Glomerular endothelial cell (primary cell): ENCODE measurements at regions not wholly inside any gene's neighbourhood (a gene's known extent, or its start where the extent isn't known, plus 50 kb on each side); places are given as distances from the start of the nearest gene placed in this dataset.
A peak's percentile ranks its signal among the peaks of the same experiment; 100 is the strongest.
"Not testable (repeated sequence)": the region's sequence is repeated elsewhere in the genome, so short reads cannot be mapped to it uniquely, and the experiment has no call there.

Experiments used
- DNase-seq: peaks from one replicate; pipeline ENCODE4 v3.0.0-alpha.2; 2011; ENCODE audit warnings: low read depth, low spot score; ENCODE audit errors: extremely low read depth

DNA sequence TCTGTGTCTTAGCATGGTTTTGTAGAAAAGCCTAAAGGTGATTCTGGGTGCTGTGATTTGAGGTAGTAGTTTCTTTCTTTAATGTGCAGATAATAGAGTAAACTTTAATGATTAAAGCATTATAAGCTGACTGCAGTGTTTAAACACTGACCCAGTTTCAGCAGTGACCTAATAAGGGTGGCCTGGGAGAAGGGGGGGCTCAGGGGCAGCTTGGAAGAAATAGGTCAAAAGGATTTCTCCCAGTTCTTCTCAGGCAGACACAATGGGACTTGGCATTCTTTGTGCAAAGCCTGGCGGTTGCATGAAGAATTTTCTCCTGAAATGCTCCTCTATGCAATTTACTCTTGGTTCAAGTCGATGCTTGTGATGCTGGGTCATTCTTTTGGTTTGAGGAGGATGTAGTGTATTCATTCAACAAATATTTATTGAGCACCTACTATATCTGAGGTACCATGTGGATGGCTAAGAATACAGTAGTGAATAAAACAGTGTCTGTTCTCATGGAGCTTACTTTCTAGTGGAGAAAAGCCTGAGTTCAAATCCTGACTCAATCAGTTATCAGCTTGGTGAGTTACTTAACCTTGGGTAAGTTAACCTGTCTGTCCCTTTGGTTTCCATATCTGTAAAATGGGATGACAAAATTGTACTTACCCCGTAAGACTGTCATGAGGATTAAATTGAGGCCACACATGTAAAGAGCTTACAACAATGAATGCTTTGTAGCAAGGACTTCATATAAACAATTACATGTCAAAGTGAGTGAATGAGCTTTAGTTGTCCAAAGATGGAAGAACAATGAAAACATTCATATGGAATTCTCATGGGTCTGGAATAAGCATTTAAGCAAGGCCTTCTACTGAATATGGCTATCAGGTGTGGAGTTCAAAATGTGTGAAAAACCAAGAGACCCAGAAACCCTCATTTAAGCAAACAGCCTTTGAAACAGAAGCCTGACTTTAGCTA is 210.2 kb downstream of the KCNRG start:
- DNase-seq: no peak

DNA sequence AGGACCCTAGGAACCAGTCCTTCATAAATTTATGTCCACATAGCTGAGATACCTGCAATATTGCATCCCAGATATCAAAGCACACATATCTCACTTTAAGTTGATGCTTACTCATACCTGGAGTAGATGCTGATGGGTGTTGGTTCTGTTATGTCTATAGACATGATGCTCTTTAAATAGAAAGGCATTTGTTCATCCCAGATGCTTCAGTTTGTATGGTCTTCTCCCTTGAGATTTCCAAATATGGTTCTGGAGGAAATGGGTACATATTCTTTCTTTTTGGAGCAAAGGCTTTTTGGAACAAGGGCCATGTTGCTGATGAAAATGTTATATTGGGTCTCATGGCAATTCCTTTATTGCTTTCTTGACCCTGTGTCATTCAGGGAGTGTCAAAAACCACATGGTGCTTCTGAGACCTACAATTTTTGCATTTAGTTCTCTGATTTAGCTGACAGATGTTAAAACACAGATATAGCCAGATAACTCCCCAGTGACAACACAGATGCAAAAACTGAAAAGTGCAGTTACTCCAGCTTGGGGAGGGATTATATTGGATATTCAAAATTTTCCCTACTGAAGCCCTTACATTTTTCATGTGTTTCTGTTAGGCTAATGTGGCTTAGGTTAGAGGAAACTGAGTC is 211.4 kb downstream of the KCNRG start:
- no peak for DNase-seq

DNA sequence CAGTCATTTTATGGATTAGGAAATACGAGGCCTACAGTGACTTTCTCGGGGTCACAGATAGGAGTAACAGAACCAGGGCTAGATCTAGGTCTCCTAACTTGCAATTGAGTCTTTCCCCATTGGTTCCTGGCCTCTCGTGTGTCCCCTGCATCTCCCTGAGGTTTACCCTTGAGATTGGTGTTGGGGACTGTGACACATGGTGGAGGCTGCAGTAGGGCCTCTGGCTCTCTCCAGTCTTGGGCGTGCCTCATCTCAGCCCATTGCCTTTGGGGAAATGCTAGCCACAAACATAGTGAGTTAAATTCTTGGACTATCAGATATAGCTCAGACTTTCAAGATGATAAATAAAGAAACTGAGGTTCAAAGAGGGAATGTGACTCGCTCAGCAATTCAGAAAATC is 212.1 kb downstream of the KCNRG start:
- no peak for DNase-seq

DNA sequence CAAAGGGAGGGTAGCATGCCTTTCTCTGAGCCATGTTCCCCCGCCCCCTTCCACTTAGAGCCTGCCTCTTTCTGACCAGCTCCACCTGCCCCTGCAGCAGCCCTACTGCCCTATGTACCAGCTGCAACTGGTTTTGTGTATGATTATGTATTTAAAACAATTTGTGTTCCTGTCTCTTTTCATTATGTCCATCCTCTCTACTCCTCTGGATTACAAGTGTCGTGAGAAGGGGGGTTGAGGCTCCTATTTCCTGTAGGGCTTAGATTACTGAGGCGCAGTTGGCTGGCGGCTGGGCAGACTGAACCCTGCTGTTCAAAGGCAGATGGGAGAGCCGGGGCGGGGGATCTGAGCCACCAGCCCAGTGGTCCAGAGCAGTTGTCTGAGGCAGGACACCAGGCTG is 213.3 kb downstream of the KCNRG start:
- DNase-seq: no peak

DNA sequence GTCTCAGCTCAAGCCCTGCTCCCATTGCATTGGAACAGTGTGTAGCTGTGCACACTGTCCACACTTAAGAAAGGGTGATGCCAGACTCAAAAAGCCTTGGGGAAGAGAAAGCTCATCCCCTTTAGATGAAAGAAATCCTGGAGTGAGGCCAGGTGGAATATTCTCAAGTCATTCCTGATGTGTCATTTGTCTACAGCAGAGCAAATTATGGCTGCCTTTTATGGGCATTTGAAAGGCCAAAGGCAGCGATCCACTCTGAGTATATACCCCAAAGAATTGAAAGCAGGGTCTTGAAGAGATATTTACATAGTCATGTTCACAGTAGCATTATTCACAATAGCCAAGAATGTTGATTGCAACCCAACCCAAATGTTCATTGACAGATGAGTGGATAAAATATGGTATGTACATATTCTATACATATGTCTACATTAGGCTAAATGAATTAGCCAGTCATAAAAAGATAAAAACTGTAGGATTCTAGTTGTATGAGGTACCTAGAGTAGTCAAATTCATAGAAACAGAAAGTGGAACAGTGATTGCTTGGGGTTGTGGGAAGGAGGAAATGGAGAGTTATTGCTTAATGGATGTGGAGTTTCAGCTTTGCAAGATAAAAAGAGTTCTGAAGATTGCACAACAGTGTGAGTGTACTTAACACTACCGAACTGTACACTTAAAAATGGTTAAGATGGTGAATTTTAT is 214.9 kb downstream of the KCNRG start:
- DNase-seq: no peak

DNA sequence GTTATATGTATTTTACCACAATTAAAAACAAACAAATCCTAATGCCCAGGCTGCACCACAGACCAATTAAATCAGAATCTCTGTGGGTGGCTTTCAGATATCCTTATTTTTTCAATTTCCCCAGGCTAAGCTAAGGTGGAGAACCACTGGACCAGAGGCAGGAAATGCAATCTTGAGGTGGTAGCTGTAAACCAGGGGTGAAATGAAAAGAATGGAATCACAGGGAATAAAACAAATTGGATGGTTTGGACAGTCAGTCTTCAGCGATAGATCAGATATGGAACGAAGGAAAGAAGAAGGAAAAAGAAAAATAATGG is 215.4 kb downstream of the KCNRG start:
- no peak for DNase-seq

DNA sequence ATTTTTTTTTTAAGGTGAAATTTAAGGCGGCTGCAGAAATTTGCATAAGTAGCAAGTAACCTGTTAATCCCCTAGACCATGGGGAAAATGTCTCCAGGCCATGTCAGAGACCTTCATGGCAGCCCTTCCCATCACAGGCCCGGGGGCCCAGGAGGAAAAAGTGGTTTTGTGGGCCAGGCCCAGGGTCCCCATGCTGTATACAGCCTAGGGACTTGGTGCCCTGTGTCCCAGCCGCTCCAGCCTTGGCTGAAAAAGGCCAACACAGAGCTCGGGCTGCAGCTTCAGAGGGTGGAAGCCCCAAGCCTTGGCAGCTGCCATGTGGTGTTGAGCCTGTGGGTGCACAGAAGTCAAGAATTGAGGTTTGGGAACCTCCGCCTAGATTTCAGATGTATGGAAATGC is 218.3 kb downstream of the KCNRG start:
- DNase-seq: not testable (repeated sequence)

DNA sequence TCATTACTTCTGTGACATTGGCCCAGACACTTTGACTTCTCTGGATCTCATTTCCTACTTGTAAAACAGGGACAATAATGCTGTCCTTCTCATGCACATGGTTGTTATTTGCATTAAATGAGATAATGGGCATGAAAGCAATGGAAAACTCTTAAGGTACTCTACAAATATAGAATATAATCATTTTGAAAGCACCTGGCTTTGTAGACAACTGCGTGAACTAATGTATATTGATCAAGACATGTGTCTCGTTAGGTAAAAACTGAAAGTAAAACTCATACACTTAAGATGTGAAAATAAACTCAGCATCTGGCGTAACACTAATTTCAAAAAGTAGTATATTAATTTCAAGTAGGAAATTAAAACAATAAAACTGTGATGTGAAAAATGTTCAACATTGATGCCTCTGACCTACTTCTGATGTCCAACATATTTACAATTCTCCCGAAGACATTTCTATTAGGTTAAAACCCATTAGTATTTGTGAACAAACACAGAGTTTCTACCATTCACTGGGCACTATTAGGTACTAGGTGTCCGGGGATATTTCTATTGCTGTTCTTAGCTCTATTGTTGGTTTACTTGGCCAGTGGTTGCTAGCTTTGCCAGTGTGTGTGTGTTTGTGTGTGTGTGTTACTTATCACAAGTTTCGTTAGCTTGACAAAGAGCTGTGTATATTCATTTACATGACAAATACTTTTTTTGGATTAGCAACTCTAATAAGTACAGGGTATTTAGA is 220.5 kb downstream of the KCNRG start:
- DNase-seq: no peak

DNA sequence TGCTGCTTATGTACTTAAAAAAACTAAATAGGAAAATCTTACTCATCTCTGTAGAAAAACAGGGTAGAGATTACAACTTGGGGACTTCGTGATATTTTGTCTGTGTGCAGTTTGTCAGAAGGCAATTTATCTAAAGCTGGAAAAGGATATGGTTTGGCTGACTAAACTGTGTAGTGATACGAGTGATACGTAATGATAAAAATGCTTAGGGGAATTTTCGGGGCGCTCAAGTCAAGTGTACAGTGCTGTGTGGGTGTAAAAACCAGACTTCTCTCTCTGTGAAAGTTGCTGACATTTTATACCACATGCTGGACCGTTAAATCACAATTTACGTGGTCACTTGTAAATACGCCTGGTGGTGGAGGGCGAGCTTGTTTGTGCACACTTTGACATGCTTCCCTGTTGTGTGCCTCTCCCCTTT is 221.7 kb downstream of the KCNRG start:
- no peak for DNase-seq

DNA sequence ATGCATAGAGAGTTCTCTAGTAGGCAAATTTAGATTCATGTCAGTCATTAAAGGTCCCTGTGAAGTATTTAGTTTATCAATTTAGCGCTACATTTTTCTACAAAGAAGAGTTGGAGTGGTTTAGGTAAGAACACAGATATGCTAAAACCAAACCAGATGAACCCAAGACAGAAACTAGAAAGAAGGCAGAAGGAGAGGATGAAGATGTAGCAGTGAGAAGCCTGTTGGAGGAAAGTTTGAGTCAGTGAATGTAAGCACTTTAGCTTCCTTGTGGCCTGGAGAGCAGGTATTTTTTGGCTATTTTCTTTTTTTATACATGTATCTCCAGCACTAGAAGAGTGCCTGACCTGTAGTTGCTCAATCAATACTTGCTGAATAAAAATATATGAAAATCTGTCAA is 223.7 kb downstream of the KCNRG start:
- no peak for DNase-seq

DNA sequence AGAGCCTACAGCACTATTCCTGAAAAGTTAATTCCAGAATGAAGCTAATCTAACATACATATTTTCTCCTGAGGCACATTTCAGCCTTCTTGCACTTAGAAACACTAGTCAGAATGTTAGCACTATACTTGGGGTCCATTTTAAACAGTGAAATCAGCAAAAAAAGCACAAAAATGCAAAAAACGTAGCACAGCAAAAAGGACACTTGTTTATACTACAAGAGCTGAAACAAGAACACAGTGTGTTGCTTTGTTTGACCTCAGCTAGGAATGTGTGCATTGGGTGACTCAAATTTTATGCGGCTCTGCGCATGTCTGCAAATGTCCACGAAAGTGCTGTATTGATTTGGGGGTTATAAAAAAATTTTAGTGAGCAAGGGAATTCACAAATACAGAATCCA is 226.2 kb downstream of the KCNRG start:
- DNase-seq: no peak

DNA sequence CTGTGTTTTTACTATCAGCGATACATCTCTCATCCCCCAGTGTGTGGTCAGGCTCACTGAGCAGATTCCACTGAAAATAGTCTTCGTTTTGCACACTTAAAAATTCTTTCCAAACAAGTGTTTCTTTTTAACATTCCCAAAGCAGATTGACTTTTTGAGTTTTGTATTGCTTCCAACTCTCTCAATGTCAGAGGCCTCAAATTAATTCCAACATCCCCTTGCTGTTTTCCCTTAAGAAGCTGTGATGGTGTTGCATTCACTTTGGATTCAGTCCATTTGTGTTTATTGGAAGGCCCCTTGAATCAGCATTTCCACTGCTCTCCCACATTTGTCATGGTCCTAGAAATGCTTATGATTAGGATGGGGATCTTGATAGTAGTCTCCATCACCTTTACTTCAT is 228.7 kb downstream of the KCNRG start:
- DNase-seq: no peak

DNA sequence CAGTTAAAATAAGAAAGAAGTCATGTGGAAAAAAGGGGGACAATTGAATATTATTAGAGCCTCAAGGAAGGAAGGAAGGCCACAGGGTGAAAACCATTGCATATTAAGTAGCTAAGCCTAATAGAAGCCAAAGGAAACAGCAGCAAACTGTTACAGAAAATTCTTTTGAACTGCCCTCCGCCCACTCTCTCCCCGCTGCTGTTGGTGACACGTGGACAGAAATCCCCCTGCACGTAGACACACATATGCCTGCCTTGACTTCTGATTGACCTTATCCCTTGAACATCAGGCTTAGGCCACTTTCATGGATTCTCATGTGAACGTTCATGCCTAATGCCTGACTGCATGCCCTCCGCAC is 229.1 kb downstream of the KCNRG start:
- no peak for DNase-seq

DNA sequence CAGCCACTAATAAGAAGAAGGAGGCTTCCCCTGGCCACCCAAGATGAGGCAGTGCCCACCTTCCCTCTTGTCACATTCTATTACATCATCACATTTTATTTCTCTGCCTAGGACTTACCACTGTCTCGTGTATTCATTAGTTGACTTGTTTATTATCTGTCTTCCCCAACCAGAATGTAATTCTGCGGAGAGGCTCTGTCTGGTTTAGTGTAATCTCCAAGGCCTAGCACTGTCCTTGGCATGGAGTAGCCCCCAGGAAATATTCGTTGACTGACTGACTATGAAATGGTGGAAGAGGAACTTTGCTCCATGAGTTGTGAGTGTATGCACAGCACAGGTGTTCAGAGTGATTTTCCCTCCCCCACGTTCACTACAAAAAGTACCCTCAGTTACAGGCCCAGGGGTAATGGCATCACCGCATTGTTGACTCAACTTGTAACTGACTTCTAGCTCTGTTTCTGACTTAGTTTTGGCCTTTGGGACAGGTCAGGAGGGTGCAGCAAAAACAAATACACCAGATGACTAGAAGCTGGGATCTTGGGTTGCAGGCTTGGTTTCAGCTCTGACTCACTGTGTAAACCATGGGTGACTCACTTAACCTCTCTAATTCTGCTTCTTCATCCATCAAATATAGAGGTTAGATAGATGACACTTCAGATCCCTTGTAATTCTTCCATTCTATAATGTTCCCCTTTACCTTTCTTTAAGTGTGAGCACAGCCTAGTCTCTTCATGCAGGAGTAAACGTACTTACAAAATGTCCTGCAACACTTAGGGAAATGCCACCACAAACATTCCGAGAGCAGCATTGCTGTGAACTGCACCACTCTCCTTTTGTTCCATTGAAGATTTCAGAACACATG is 229.7 kb downstream of the KCNRG start:
- peak; percentile 55 for DNase-seq

DNA sequence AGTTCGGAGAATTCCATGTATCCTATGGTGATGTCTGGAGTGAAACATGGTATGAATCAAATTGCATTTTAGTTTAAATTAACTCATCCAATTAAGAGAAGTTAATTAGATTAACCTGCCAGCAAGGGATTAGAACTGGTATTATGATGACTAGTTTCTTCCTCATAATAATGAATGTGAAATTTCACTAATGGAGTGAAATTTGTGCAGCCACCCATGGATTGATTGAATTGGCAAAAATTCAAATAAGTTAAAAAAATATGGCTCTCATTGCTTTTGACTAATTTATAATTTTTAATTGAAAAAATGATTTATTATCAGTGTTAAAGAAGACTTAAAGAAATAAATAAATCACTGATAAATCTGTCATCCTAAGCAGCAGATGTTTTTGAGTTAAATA is 232.0 kb downstream of the KCNRG start:
- no peak for DNase-seq

DNA sequence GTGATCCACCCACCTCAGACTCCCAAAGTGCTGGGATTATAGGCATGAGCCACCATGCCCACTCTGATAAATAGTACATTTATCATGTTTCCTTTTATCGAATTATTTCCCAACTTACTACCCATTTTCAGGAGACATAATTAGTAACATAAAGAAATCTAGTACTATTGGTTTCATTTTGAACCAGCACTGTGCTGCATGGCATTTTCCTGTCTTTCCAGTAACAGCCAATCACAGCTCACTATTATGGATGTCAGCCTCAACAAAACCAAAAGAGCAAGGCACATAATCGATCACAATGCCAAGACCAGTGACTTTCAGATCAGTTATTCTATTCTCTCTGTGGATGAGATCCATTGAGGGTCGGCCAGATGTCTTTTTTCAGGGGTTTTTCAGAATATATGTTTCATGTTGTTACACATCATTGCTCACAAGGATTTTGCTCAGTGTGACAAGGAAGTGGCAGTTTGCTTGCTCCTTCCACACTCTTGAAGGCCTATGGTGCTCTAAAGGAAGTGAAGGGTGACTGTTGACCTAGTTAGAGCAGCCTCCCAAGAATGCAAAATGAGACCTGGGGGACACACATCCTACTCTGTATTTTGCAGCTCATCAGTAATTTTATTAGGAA is 233.4 kb downstream of the KCNRG start:
- no peak for DNase-seq

DNA sequence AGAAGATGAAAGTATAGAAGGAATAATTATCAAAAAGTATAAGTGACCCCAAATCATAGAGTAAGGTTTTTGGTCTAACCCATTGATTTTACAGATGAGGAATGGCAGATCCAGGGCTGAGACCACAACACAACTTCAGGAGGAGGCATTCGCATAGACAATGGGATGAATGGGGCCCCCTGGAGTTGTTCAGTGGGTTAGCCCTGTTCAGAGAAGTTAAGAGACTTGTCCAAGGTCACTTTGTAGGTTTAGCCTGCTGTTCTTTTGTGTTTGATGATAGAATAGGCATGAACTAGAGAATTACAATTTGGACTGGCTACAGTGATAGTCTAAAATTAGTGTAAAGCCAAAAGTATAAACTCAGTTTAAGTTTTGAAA is 233.9 kb downstream of the KCNRG start:
- no peak for DNase-seq

DNA sequence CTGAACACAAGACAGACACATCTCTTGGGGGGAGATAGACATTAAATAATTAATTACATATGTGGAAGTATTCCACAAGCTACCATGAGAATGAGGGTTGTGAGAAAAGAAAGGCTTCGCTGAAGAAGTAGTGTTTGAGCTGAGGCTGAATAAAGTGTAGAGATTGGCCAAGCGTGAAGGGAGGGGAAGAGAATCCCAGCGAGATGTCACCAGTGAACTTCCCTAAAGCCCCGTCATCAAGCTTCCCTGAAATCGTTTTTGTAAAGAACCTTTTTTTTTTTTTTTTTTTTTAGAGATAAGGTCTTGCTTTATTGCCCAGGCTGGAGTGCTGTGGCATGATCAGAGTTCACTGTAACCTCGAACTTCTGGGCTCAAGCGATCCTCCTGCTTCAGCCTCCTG is 235.2 kb downstream of the KCNRG start:
- no peak for DNase-seq

DNA sequence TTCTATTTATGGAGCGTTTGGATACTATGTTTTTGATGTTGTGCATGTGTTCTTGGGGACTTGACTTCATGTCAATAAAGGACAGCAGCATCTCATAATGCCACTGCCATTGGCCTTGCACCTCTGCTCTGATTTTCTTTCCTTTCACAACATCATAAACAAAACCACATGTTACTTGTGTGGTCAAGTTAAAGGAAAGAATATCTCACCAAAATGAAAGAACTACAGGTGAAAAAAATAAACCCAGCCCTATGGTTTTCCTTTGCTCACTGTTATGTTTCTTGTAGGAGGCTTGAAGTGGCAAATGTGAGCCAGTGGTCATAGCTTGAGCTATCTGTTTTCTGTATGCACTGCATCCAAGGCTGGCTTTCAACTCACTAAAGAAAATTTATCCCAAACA is 240.4 kb downstream of the KCNRG start:
- no peak for DNase-seq
